ENCODE measurements at regions not wholly inside any gene's neighbourhood (a gene's known extent, or its start where the extent isn't known, plus 50 kb on each side); places are given as distances from the start of the nearest gene placed in this dataset.
A peak's percentile ranks its signal among the peaks of the same experiment; 100 is the strongest.
"Not testable (repeated sequence)": the region's sequence is repeated elsewhere in the genome, so short reads cannot be mapped to it uniquely, and the experiment has no call there.

GRCh38 chr3:48101301-48101650 lies 85.1 kb upstream of the MAP4 start:
- H3K36me3 ChIP-seq (ENCODE audit: control insufficient read depth in 2 of 2, insufficient read depth in 2 of 2, low read length in 2 of 2); H3K27me3 ChIP-seq (ENCODE audit: control insufficient read depth in 1 of 2, insufficient read depth in 2 of 2, low read length in 2 of 2); H3K9ac ChIP-seq (ENCODE audit: low read length in 2 of 2); H3K9me3 ChIP-seq (ENCODE audit: control insufficient read depth in 2 of 2, low read length in 2 of 2); H3K27ac ChIP-seq (ENCODE audit: low read length); H3K4me1 ChIP-seq (ENCODE audit: control insufficient read depth, insufficient read depth, low read length); H3K4me3 ChIP-seq (ENCODE audit: low read length in 2 of 2): not testable (repeated sequence)

- Histone ChIP-seq H3K9me3 (ENCODE audit: control insufficient read depth in 2 of 2, low read length in 2 of 2) (no peaks in the 10 kb centered on the region), H3K27me3 (ENCODE audit: control insufficient read depth in 1 of 2, insufficient read depth in 2 of 2, low read length in 2 of 2) (no peaks in the 10 kb centered on the region), H3K36me3 (ENCODE audit: control insufficient read depth in 2 of 2, insufficient read depth in 2 of 2, low read length in 2 of 2) (no peaks in the 10 kb centered on the region), H3K9ac (ENCODE audit: low read length in 2 of 2) (no peak overlapping the region), H3K4me3 (ENCODE audit: low read length in 2 of 2) (no peak overlapping the region), H3K27ac (ENCODE audit: low read length) (no peak overlapping the region), H3K4me1 (ENCODE audit: control insufficient read depth, insufficient read depth, low read length) (peaks cover 2% of the 10 kb centered on the region)
Observed at GRCh38 chr3:48092270-48092669, 76.1 kb upstream of the MAP4 start.

DNA sequence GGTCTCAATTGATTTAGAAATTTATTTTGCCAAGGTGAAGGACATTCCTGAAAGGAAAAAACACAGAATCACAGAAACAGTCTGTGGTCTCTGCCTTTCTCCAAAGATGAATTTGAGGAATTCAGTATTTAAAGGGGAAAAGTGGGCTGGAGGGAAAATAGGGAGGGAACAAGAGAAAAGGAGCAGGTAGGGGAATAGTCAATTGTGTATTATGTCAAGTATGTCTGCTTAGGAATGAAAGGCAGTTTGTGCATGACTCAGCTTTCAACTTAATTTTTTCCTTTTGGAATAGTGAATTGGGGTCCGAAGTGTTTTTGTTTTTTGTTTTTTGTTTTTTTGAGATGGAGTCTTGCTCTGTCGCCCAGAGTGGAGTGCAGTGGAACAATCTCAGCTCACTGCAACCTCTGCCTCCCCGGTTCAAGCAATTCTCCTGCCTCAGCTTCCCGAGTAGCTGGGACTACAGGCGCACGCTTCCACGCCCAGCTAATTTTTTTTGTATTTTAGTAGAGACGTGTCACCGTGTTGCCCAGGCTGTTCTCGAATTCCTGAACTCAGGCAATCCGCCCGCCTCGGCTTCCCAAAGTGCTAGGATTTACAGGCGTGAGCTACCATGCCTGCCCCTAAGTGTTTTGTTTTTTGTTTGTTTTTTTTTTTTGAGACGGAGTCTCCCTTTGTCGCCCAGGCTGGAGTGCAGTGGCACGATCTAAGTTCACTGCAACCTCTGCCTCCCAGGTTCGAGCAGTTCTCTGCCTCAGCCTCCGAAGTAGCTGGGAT lies 74.1 kb upstream of the MAP4 start:
- peaks cover 17% of the 10 kb centered on the region for H3K4me1 ChIP-seq (ENCODE audit: control insufficient read depth, insufficient read depth, low read length)
- H3K36me3 ChIP-seq (ENCODE audit: control insufficient read depth in 2 of 2, insufficient read depth in 2 of 2, low read length in 2 of 2): no peaks in the 10 kb centered on the region
- no peak overlapping the region for H3K27ac ChIP-seq (ENCODE audit: low read length)
- no peaks in the 10 kb centered on the region for H3K9me3 ChIP-seq (ENCODE audit: control insufficient read depth in 2 of 2, low read length in 2 of 2)
- H3K9ac ChIP-seq (ENCODE audit: low read length in 2 of 2): no peak overlapping the region
- H3K4me3 ChIP-seq (ENCODE audit: low read length in 2 of 2): no peak overlapping the region
- H3K27me3 ChIP-seq (ENCODE audit: control insufficient read depth in 1 of 2, insufficient read depth in 2 of 2, low read length in 2 of 2): no peaks in the 10 kb centered on the region

GRCh38 chr3:48088749-48089466 lies 72.7 kb upstream of the MAP4 start:
- Histone ChIP-seq H3K9ac (ENCODE audit: low read length in 2 of 2) (peak overlapping the region; percentile 96 to 97), H3K9me3 (ENCODE audit: control insufficient read depth in 2 of 2, low read length in 2 of 2) (no peaks in the 10 kb centered on the region), H3K4me3 (ENCODE audit: low read length in 2 of 2) (peak overlapping the region; percentile 93 to 94), H3K36me3 (ENCODE audit: control insufficient read depth in 2 of 2, insufficient read depth in 2 of 2, low read length in 2 of 2) (no peaks in the 10 kb centered on the region), H3K27me3 (ENCODE audit: control insufficient read depth in 1 of 2, insufficient read depth in 2 of 2, low read length in 2 of 2) (no peaks in the 10 kb centered on the region), H3K27ac (ENCODE audit: low read length) (peak overlapping the region; percentile 93), H3K4me1 (ENCODE audit: control insufficient read depth, insufficient read depth, low read length) (peaks cover 20% of the 10 kb centered on the region)

GRCh38 chr3:48088056-48088748 lies 72.0 kb upstream of the MAP4 start:
- Histone ChIP-seq H3K4me1 (ENCODE audit: control insufficient read depth, insufficient read depth, low read length) (peaks cover 23% of the 10 kb centered on the region), H3K9ac (ENCODE audit: low read length in 2 of 2) (peak overlapping the region; percentile 96 to 97), H3K9me3 (ENCODE audit: control insufficient read depth in 2 of 2, low read length in 2 of 2) (no peaks in the 10 kb centered on the region), H3K36me3 (ENCODE audit: control insufficient read depth in 2 of 2, insufficient read depth in 2 of 2, low read length in 2 of 2) (no peaks in the 10 kb centered on the region), H3K27me3 (ENCODE audit: control insufficient read depth in 1 of 2, insufficient read depth in 2 of 2, low read length in 2 of 2) (no peaks in the 10 kb centered on the region), H3K4me3 (ENCODE audit: low read length in 2 of 2) (peak overlapping the region; percentile 93 to 94), H3K27ac (ENCODE audit: low read length) (peak overlapping the region; percentile 93)

GRCh38 chr3:48086705-48087104 lies 70.5 kb upstream of the MAP4 start:
- Histone ChIP-seq H3K4me3 (ENCODE audit: low read length in 2 of 2) (peak overlapping the region; percentile 93 to 94), H3K9ac (ENCODE audit: low read length in 2 of 2) (peak overlapping the region; percentile 96 to 97), H3K4me1 (ENCODE audit: control insufficient read depth, insufficient read depth, low read length) (peaks cover 23% of the 10 kb centered on the region), H3K27ac (ENCODE audit: low read length) (peak overlapping the region; percentile 93), H3K36me3 (ENCODE audit: control insufficient read depth in 2 of 2, insufficient read depth in 2 of 2, low read length in 2 of 2) (no peaks in the 10 kb centered on the region), H3K9me3 (ENCODE audit: control insufficient read depth in 2 of 2, low read length in 2 of 2) (no peaks in the 10 kb centered on the region), H3K27me3 (ENCODE audit: control insufficient read depth in 1 of 2, insufficient read depth in 2 of 2, low read length in 2 of 2) (no peaks in the 10 kb centered on the region)

GRCh38 chr3:48084929-48085328 lies 68.7 kb upstream of the MAP4 start:
- H3K27ac ChIP-seq (ENCODE audit: low read length): peak overlapping the region; percentile 50
- no peak overlapping the region for H3K4me3 ChIP-seq (ENCODE audit: low read length in 2 of 2)
- no peaks in the 10 kb centered on the region for H3K9me3 ChIP-seq (ENCODE audit: control insufficient read depth in 2 of 2, low read length in 2 of 2)
- H3K4me1 ChIP-seq (ENCODE audit: control insufficient read depth, insufficient read depth, low read length): peaks cover 23% of the 10 kb centered on the region
- H3K9ac ChIP-seq (ENCODE audit: low read length in 2 of 2): no peak overlapping the region
- H3K36me3 ChIP-seq (ENCODE audit: control insufficient read depth in 2 of 2, insufficient read depth in 2 of 2, low read length in 2 of 2): no peaks in the 10 kb centered on the region
- no peaks in the 10 kb centered on the region for H3K27me3 ChIP-seq (ENCODE audit: control insufficient read depth in 1 of 2, insufficient read depth in 2 of 2, low read length in 2 of 2)

DNA sequence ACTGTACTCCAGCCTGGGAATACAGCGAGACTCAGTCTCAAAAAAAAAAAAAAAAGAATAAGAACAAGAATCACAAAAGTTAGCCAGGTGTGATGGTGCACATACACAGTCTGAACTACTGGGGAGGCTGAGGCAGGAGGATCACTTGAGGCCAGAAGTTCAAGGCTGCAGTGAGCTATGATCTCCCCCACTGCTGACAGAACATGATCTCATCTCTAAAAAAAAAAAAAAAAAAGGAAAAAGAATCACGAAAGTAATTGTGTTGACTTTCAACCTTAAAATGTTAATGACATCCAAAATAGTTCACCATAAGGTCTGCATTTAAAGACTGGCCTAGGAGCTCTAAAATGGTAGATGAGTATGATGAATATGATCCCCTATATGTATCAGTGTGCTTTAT lies 68.0 kb upstream of the MAP4 start:
- peak overlapping the region; percentile 50 for H3K27ac ChIP-seq (ENCODE audit: low read length)

GRCh38 chr3:48082580-48083184 lies 66.5 kb upstream of the MAP4 start:
- no peaks in the 10 kb centered on the region for H3K9me3 ChIP-seq (ENCODE audit: control insufficient read depth in 2 of 2, low read length in 2 of 2)
- H3K4me3 ChIP-seq (ENCODE audit: low read length in 2 of 2): no peak overlapping the region
- H3K36me3 ChIP-seq (ENCODE audit: control insufficient read depth in 2 of 2, insufficient read depth in 2 of 2, low read length in 2 of 2): no peaks in the 10 kb centered on the region
- no peaks in the 10 kb centered on the region for H3K27me3 ChIP-seq (ENCODE audit: control insufficient read depth in 1 of 2, insufficient read depth in 2 of 2, low read length in 2 of 2)
- H3K9ac ChIP-seq (ENCODE audit: low read length in 2 of 2): no peak overlapping the region
- H3K4me1 ChIP-seq (ENCODE audit: control insufficient read depth, insufficient read depth, low read length): peaks cover 26% of the 10 kb centered on the region
- H3K27ac ChIP-seq (ENCODE audit: low read length): peak overlapping the region; percentile 25

More for the DNA sequence above, 68.0 kb upstream of the MAP4 start:
- Histone ChIP-seq H3K9me3 (ENCODE audit: control insufficient read depth in 2 of 2, low read length in 2 of 2) (no peaks in the 10 kb centered on the region), H3K27me3 (ENCODE audit: control insufficient read depth in 1 of 2, insufficient read depth in 2 of 2, low read length in 2 of 2) (no peaks in the 10 kb centered on the region), H3K36me3 (ENCODE audit: control insufficient read depth in 2 of 2, insufficient read depth in 2 of 2, low read length in 2 of 2) (no peaks in the 10 kb centered on the region), H3K4me1 (ENCODE audit: control insufficient read depth, insufficient read depth, low read length) (peaks cover 23% of the 10 kb centered on the region), H3K4me3 (ENCODE audit: low read length in 2 of 2) (no peak overlapping the region), H3K9ac (ENCODE audit: low read length in 2 of 2) (no peak overlapping the region)

GRCh38 chr3:48077815-48078214 lies 61.6 kb upstream of the MAP4 start:
- H3K4me1 ChIP-seq (ENCODE audit: control insufficient read depth, insufficient read depth, low read length): peaks cover 3% of the 10 kb centered on the region
- no peak overlapping the region for H3K27ac ChIP-seq (ENCODE audit: low read length)
- no peak overlapping the region for H3K9ac ChIP-seq (ENCODE audit: low read length in 2 of 2)
- H3K27me3 ChIP-seq (ENCODE audit: control insufficient read depth in 1 of 2, insufficient read depth in 2 of 2, low read length in 2 of 2): no peaks in the 10 kb centered on the region
- no peak overlapping the region for H3K4me3 ChIP-seq (ENCODE audit: low read length in 2 of 2)
- no peaks in the 10 kb centered on the region for H3K36me3 ChIP-seq (ENCODE audit: control insufficient read depth in 2 of 2, insufficient read depth in 2 of 2, low read length in 2 of 2)
- H3K9me3 ChIP-seq (ENCODE audit: control insufficient read depth in 2 of 2, low read length in 2 of 2): no peaks in the 10 kb centered on the region
